ENCODE measurements at regions not wholly inside any gene's neighbourhood (a gene's known extent, or its start where the extent isn't known, plus 50 kb on each side); places are given as distances from the start of the nearest gene placed in this dataset.
"Not testable (repeated sequence)": the region's sequence is repeated elsewhere in the genome, so short reads cannot be mapped to it uniquely, and the experiment has no call there.

- TF ChIP-seq, protein P1, sequence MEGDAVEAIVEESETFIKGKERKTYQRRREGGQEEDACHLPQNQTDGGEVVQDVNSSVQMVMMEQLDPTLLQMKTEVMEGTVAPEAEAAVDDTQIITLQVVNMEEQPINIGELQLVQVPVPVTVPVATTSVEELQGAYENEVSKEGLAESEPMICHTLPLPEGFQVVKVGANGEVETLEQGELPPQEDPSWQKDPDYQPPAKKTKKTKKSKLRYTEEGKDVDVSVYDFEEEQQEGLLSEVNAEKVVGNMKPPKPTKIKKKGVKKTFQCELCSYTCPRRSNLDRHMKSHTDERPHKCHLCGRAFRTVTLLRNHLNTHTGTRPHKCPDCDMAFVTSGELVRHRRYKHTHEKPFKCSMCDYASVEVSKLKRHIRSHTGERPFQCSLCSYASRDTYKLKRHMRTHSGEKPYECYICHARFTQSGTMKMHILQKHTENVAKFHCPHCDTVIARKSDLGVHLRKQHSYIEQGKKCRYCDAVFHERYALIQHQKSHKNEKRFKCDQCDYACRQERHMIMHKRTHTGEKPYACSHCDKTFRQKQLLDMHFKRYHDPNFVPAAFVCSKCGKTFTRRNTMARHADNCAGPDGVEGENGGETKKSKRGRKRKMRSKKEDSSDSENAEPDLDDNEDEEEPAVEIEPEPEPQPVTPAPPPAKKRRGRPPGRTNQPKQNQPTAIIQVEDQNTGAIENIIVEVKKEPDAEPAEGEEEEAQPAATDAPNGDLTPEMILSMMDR (IDR thresholded peaks at IDR 0.05 in 8 of 11, conservative IDR thresholded peaks at IDR 0.05 in 3 of 11), result not testable (repeated sequence)
- not testable (repeated sequence) for TF ChIP-seq POLR2A, POLR2AphosphoS5 (IDR thresholded peaks at IDR 0.05)
Measured at GRCh38 chr12:74281401-74282180, 256.0 kb upstream of the ATXN7L3B start.

Data from spleen (tissue), 7 donors.